HepG2 (cell line): ENCODE measurements at regions not wholly inside any gene's neighbourhood (a gene's known extent, or its start where the extent isn't known, plus 50 kb on each side); places are given as distances from the start of the nearest gene placed in this dataset.

Experiments used
- ARID2 ChIP-seq: sonication (generic); formaldehyde crosslinking; IDR thresholded peaks from 2 replicates; pipeline ENCODE4 v1.8.1; 2022; ENCODE audit warnings: mild to moderate bottlenecking, missing genetic modification reagents, borderline replicate concordance
- BCL6 ChIP-seq: IDR thresholded peaks from 2 replicates; pipeline ENCODE4 v1.6.1; 2016; ENCODE audit warnings: missing genetic modification reagents, missing compliant biosample characterization
- DNMT3B ChIP-seq: conservative IDR thresholded peaks from 2 replicates; pipeline ENCODE4 v1.6.1; 2016; ENCODE audit warnings: missing biosample characterization, control low read depth
- FOXM1 ChIP-seq: sonication (generic); formaldehyde crosslinking; IDR thresholded peaks from 2 replicates; pipeline ENCODE4 v1.5.0; 2020; ENCODE audit warnings: missing genetic modification reagents
- HMG20B ChIP-seq: conservative IDR thresholded peaks from 2 replicates; pipeline ENCODE4 v1.6.1; 2016; ENCODE audit warnings: missing genetic modification reagents, missing compliant biosample characterization
- ISL2 ChIP-seq: sonication (generic); formaldehyde crosslinking; IDR thresholded peaks from 2 replicates; pipeline ENCODE4 v1.5.0; 2020; ENCODE audit warnings: missing genetic modification reagents
- MED1 ChIP-seq: sonication (generic); formaldehyde crosslinking; IDR thresholded peaks from 2 replicates; pipeline ENCODE4 v1.4.0; 2020; ENCODE audit warnings: missing genetic modification reagents
- NFRKB ChIP-seq: fragments of 450-650 bp; IDR thresholded peaks from 2 replicates; pipeline ENCODE4 v1.6.1; 2017
- NR2F1 ChIP-seq, 2 experiments: fragments of 450-650 bp in 1 of 2; formaldehyde crosslinking in 1 of 2; IDR thresholded peaks; 2 replicates each; pipeline versions ENCODE4 v1.5.0 to v1.6.1; 2016 to 2020; ENCODE audit warnings: mild to moderate bottlenecking in 1 of 2, missing compliant biosample characterization in 1 of 2, missing genetic modification reagents in 1 of 2, moderate library complexity in 1 of 2
- NRL ChIP-seq: sonication (generic); formaldehyde crosslinking; IDR thresholded peaks from 2 replicates; pipeline ENCODE4 v1.5.0; 2020; ENCODE audit warnings: missing genetic modification reagents, mild to moderate bottlenecking, moderate library complexity, borderline replicate concordance
- PLRG1 ChIP-seq: fragments of 450-650 bp; conservative IDR thresholded peaks from 2 replicates; pipeline ENCODE4 v1.6.1; 2016
- SMC3 ChIP-seq: IDR thresholded peaks from 2 replicates; pipeline ENCODE4 v1.6.1; 2011; ENCODE audit warnings: low read length, improper control_type of control experiment
- SMYD3 ChIP-seq: sonication (generic); formaldehyde crosslinking; IDR thresholded peaks from 2 replicates; pipeline ENCODE4 v1.8.1; 2023; ENCODE audit warnings: mild to moderate bottlenecking, missing genetic modification reagents
- TERF1 ChIP-seq: sonication (generic); formaldehyde crosslinking; IDR thresholded peaks from 2 replicates; pipeline ENCODE4 v1.8.0; 2022; ENCODE audit warnings: mild to moderate bottlenecking, missing genetic modification reagents, moderate library complexity
- TMF1 ChIP-seq: sonication (generic); formaldehyde crosslinking; IDR thresholded peaks from 2 replicates; pipeline ENCODE4 v1.8.1; 2022; ENCODE audit warnings: low read depth, missing genetic modification reagents
- ZNF607 ChIP-seq: sonication (generic); formaldehyde crosslinking; IDR thresholded peaks from 2 replicates; pipeline ENCODE4 v1.5.1; 2020; ENCODE audit warnings: missing genetic modification reagents, mild to moderate bottlenecking, borderline replicate concordance
- ZNF629 ChIP-seq: sonication (generic); formaldehyde crosslinking; conservative IDR thresholded peaks from 2 replicates; pipeline ENCODE4 v1.5.0; 2020; ENCODE audit warnings: missing genetic modification reagents
- ZXDC ChIP-seq: sonication (generic); formaldehyde crosslinking; IDR thresholded peaks from 2 replicates; pipeline ENCODE4 v1.5.0; 2020; ENCODE audit warnings: mild to moderate bottlenecking, missing genetic modification reagents
- TF ChIP-seq, protein P1 (sequence below): sonication (generic); formaldehyde crosslinking; IDR thresholded peaks from 2 replicates; pipeline ENCODE4 v1.9.0; 2022; ENCODE audit warnings: missing genetic modification reagents, mild to moderate bottlenecking, borderline replicate concordance
- TF ChIP-seq, protein P2 (sequence below): sonication (generic); formaldehyde crosslinking; IDR thresholded peaks from 2 replicates; pipeline ENCODE4 v1.9.0; 2021; ENCODE audit warnings: missing genetic modification reagents, borderline replicate concordance
- TF ChIP-seq, protein P3 (sequence below): sonication (generic); formaldehyde crosslinking; IDR thresholded peaks from 2 replicates; pipeline ENCODE4 v1.4.0; 2020; ENCODE audit warnings: missing genetic modification reagents

DNA sequence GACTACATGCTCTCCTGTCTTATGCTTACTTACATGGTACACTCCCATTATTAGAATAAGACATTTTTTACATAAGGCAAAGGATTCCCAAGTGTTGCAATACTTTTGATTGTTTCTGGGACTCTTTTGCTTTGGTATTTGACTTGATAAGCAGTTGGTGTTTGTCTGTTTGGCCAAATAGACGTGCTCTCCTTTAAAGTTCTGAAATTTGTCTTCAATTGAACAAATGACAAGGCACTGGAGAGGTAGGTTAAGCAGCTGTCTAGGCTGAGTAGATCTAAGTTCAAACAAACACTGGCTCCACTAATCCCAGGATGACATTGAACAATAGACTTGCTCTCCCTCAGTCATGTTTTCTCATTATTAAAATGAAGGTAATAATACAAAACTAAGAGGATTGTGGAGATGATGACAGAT is 430.5 kb downstream of the STK39 start (continued):
- no peak for TF ChIP-seq ARID2 (CRISPR knock-in tag)
- TF ChIP-seq TERF1 (CRISPR knock-in tag) = no peak
- no peak for TF ChIP-seq NRL
- TF ChIP-seq NFRKB = no peak
- no peak for TF ChIP-seq PLRG1
- TF ChIP-seq ZNF629 (CRISPR knock-in tag) = no peak
- TF ChIP-seq, protein P1, sequence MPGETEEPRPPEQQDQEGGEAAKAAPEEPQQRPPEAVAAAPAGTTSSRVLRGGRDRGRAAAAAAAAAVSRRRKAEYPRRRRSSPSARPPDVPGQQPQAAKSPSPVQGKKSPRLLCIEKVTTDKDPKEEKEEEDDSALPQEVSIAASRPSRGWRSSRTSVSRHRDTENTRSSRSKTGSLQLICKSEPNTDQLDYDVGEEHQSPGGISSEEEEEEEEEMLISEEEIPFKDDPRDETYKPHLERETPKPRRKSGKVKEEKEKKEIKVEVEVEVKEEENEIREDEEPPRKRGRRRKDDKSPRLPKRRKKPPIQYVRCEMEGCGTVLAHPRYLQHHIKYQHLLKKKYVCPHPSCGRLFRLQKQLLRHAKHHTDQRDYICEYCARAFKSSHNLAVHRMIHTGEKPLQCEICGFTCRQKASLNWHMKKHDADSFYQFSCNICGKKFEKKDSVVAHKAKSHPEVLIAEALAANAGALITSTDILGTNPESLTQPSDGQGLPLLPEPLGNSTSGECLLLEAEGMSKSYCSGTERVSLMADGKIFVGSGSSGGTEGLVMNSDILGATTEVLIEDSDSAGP = no peak
- TF ChIP-seq, protein P2, sequence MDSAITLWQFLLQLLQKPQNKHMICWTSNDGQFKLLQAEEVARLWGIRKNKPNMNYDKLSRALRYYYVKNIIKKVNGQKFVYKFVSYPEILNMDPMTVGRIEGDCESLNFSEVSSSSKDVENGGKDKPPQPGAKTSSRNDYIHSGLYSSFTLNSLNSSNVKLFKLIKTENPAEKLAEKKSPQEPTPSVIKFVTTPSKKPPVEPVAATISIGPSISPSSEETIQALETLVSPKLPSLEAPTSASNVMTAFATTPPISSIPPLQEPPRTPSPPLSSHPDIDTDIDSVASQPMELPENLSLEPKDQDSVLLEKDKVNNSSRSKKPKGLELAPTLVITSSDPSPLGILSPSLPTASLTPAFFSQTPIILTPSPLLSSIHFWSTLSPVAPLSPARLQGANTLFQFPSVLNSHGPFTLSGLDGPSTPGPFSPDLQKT (CRISPR knock-in tag) = no peak
- TF ChIP-seq HMG20B = peak; percentile 60; the same call in 1 of the 2 replicates
- TF ChIP-seq MED1 (CRISPR knock-in tag) = peak; percentile 89
- TF ChIP-seq SMYD3 (CRISPR knock-in tag) = 0 out of 2 replicates have a peak, but pooled peaks have one; percentile 24
- TF ChIP-seq DNMT3B (CRISPR knock-in tag) = 0 out of 2 replicates have a peak, but pooled peaks have one; percentile 74
- TF ChIP-seq ZNF607 = no peak
- no peak for TF ChIP-seq NR2F1 (CRISPR knock-in tag; IDR thresholded peaks at IDR 0.05)
- TF ChIP-seq TMF1 (CRISPR knock-in tag) = no peak
- no peak for TF ChIP-seq ZXDC
- TF ChIP-seq, protein P3, sequence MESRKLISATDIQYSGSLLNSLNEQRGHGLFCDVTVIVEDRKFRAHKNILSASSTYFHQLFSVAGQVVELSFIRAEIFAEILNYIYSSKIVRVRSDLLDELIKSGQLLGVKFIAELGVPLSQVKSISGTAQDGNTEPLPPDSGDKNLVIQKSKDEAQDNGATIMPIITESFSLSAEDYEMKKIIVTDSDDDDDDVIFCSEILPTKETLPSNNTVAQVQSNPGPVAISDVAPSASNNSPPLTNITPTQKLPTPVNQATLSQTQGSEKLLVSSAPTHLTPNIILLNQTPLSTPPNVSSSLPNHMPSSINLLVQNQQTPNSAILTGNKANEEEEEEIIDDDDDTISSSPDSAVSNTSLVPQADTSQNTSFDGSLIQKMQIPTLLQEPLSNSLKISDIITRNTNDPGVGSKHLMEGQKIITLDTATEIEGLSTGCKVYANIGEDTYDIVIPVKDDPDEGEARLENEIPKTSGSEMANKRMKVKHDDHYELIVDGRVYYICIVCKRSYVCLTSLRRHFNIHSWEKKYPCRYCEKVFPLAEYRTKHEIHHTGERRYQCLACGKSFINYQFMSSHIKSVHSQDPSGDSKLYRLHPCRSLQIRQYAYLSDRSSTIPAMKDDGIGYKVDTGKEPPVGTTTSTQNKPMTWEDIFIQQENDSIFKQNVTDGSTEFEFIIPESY (CRISPR knock-in tag) = no peak
- TF ChIP-seq BCL6 (CRISPR knock-in tag) = peak; percentile 92
- TF ChIP-seq ISL2 (CRISPR knock-in tag) = peak; percentile 99
- TF ChIP-seq SMC3 = no peak
- TF ChIP-seq FOXM1 (CRISPR knock-in tag) = no peak
